DOHH2 (cell line): ENCODE measurements at regions not wholly inside any gene's neighbourhood (a gene's known extent, or its start where the extent isn't known, plus 50 kb on each side); places are given as distances from the start of the nearest gene placed in this dataset.

Experiments used
- H3F3A ChIP-seq: fragments of 200-600 bp; sonication (generic), shearing (Covaris generic); 2 replicates; pipeline ENCODE4 v1.6.0; 2016; ENCODE audit warnings: antibody characterized with exemption, mild to moderate bottlenecking; ENCODE audit not compliant: control insufficient read depth, insufficient read depth
- H3K27ac ChIP-seq: fragments of 200-600 bp; sonication (generic); 2 replicates; pipeline ENCODE4 v1.5.1; 2014; ENCODE audit warnings: low read depth, mild to moderate bottlenecking, low read length, moderate library complexity
- H3K27me3 ChIP-seq: fragments of 200-600 bp; sonication (generic); 2 replicates; pipeline ENCODE4 v1.6.1; 2014; ENCODE audit warnings: mild to moderate bottlenecking, low read length, mixed read lengths; ENCODE audit not compliant: control insufficient read depth
- H3K36me3 ChIP-seq: fragments of 200-600 bp; sonication (generic); 2 replicates; pipeline ENCODE4 v1.6.1; 2014; ENCODE audit warnings: mild to moderate bottlenecking, low read length, moderate library complexity, mixed read lengths; ENCODE audit not compliant: control insufficient read depth
- H3K4me1 ChIP-seq: fragments of 200-600 bp; sonication (generic); 2 replicates; pipeline ENCODE4 v1.6.1; 2014; ENCODE audit warnings: mild to moderate bottlenecking, low read length, mixed read lengths; ENCODE audit not compliant: control insufficient read depth
- H3K4me2 ChIP-seq: fragments of 200-600 bp; sonication (generic); 2 replicates; pipeline ENCODE4 v1.6.0; 2014; ENCODE audit warnings: mild to moderate bottlenecking, low read length, moderate library complexity
- H3K4me3 ChIP-seq: fragments of 200-600 bp; sonication (generic); 2 replicates; pipeline ENCODE4 v1.5.1; 2014; ENCODE audit warnings: mild to moderate bottlenecking, low read length, mixed read lengths
- H3K79me2 ChIP-seq: fragments of 200-600 bp; sonication (generic); 2 replicates; pipeline ENCODE4 v1.6.1; 2014; ENCODE audit warnings: mild to moderate bottlenecking, low read length, mixed read lengths; ENCODE audit not compliant: control insufficient read depth
- H3K9me2 ChIP-seq: fragments of 200-600 bp; sonication (generic); replicated peaks from 2 replicates; pipeline ENCODE4 v1.6.1; 2014; ENCODE audit warnings: mild to moderate bottlenecking, low read length, mixed read lengths; ENCODE audit not compliant: control insufficient read depth
- H3K9me3 ChIP-seq: fragments of 200-600 bp; sonication (generic); 2 replicates; pipeline ENCODE4 v1.6.1; 2014; ENCODE audit warnings: antibody characterized with exemption, low read length, mixed read lengths; ENCODE audit not compliant: control insufficient read depth, insufficient read depth
- H4K20me1 ChIP-seq: fragments of 200-600 bp; sonication (generic); 2 replicates; pipeline ENCODE4 v1.6.0; 2014; ENCODE audit warnings: low read depth, mild to moderate bottlenecking, antibody characterized with exemption, low read length, moderate library complexity; ENCODE audit not compliant: control insufficient read depth, insufficient read depth
- CTCF ChIP-seq: fragments of 200-600 bp; sonication (generic); IDR thresholded peaks from one replicate; pipeline ENCODE4 v1.5.1; 2014; ENCODE audit warnings: antibody characterized with exemption, mild to moderate bottlenecking, low read depth, low read length; ENCODE audit not compliant: poor library complexity, severe bottlenecking
- EZH2phosphoT487 ChIP-seq: fragments of 200-600 bp; sonication (generic); IDR thresholded peaks from 2 replicates; pipeline ENCODE4 v1.6.1; 2017; ENCODE audit warnings: borderline replicate concordance, mild to moderate bottlenecking, antibody characterized with exemption, low read length, moderate library complexity, mixed read lengths

GRCh38 chr11:69926376-69927050 is 107.3 kb upstream of the FGF3 start:
- no peaks in the 10 kb centered on the region for H3K36me3 ChIP-seq
- no peaks in the 10 kb centered on the region for H3K79me2 ChIP-seq
- H3K27me3 ChIP-seq = peaks cover 18% of the 10 kb centered on the region
- H3K4me3 ChIP-seq = no peak overlapping the region
- H3K4me2 ChIP-seq = no peak overlapping the region
- no peaks in the 10 kb centered on the region for H4K20me1 ChIP-seq
- H3K9me2 ChIP-seq = no peaks in the 10 kb centered on the region
- H3F3A ChIP-seq = no peaks in the 10 kb centered on the region
- TF ChIP-seq EZH2phosphoT487 (no peak), CTCF (no peak)
- H3K27ac ChIP-seq = no peak overlapping the region
- H3K4me1 ChIP-seq = no peaks in the 10 kb centered on the region
- no peaks in the 10 kb centered on the region for H3K9me3 ChIP-seq

- no peaks in the 10 kb centered on the region for H3K36me3 ChIP-seq
- H3K4me3 ChIP-seq = no peak overlapping the region
- H3K27ac ChIP-seq = no peak overlapping the region
- H3F3A ChIP-seq = no peaks in the 10 kb centered on the region
- H3K4me2 ChIP-seq = no peak overlapping the region
- TF ChIP-seq CTCF (no peak), EZH2phosphoT487 (no peak)
- H3K4me1 ChIP-seq = no peaks in the 10 kb centered on the region
- peaks cover 18% of the 10 kb centered on the region for H3K27me3 ChIP-seq
- no peaks in the 10 kb centered on the region for H3K9me3 ChIP-seq
- H3K79me2 ChIP-seq = no peaks in the 10 kb centered on the region
- H4K20me1 ChIP-seq = no peaks in the 10 kb centered on the region
- no peaks in the 10 kb centered on the region for H3K9me2 ChIP-seq
Observed at GRCh38 chr11:69928121-69928520, 108.9 kb upstream of the FGF3 start.

GRCh38 chr11:69928975-69929374 is 109.8 kb upstream of the FGF3 start:
- H3K79me2 ChIP-seq = no peaks in the 10 kb centered on the region
- no peak overlapping the region for H3K27ac ChIP-seq
- no peak overlapping the region for H3K4me2 ChIP-seq
- peaks cover 21% of the 10 kb centered on the region for H3K27me3 ChIP-seq
- H3K9me2 ChIP-seq = no peaks in the 10 kb centered on the region
- no peak overlapping the region for H3K4me3 ChIP-seq
- H3K4me1 ChIP-seq = no peaks in the 10 kb centered on the region
- H4K20me1 ChIP-seq = no peaks in the 10 kb centered on the region
- H3F3A ChIP-seq = no peaks in the 10 kb centered on the region
- no peaks in the 10 kb centered on the region for H3K36me3 ChIP-seq
- no peaks in the 10 kb centered on the region for H3K9me3 ChIP-seq
- TF ChIP-seq CTCF (no peak), EZH2phosphoT487 (no peak)
